ENCODE measurements at regions not wholly inside any gene's neighbourhood (a gene's known extent, or its start where the extent isn't known, plus 50 kb on each side); places are given as distances from the start of the nearest gene placed in this dataset.
A peak's percentile ranks its signal among the peaks of the same experiment; 100 is the strongest.

- no peak for DNase-seq (ENCODE audit: low read depth in 2 of 2)
These were observed 55.2 kb upstream of the C10orf71 start for GRCh38 chr10:49243610-49244283.

DNA sequence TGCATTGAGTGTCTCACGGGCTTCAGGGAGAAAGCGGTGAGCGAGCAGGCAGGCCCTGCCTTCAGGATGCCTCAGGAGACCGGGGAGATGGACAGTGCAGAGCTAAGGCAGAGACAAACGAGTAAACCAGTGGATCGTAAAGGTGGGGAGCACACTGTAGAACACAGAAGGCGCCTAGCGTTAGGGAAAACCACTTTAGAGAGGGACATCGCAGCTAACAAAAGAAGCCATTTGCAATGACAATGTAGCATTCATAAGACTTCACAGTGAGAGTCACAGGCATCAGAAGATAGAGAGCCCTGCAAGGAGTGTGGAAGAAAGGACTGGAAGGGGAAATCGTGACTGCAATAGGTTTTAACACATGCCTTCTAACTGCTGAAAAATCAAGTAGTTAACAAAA lies 54.9 kb upstream of the TMEM273 start:
- no peak for DNase-seq (ENCODE audit: low read depth in 2 of 2)

GRCh38 chr10:49242604-49243003 lies 54.4 kb upstream of the TMEM273 start:
- peak in 1 of 2 donors; percentile 7 for DNase-seq (ENCODE audit: low read depth in 2 of 2)

GRCh38 chr10:49241385-49241784 lies 53.2 kb upstream of the TMEM273 start:
- DNase-seq (ENCODE audit: low read depth in 2 of 2): no peak

GRCh38 chr10:49240946-49241345 lies 52.8 kb upstream of the TMEM273 start:
- DNase-seq (ENCODE audit: low read depth in 2 of 2): no peak
